Left ventricle myocardium inferior (tissue), 1 donor: ENCODE measurements at regions not wholly inside any gene's neighbourhood (a gene's known extent, or its start where the extent isn't known, plus 50 kb on each side); places are given as distances from the start of the nearest gene placed in this dataset.

Experiments
- DNase-seq: peaks from one replicate; pipeline ENCODE4 v3.0.0-alpha.2; 2020
- H3K27ac ChIP-seq: fragments of 200-600 bp; replicated peaks from 2 replicates; pipeline ENCODE4 v1.8.0; 2021
- H3K27me3 ChIP-seq: fragments of 200-600 bp; 2 replicates; pipeline ENCODE4 v1.8.0; 2021; ENCODE audit warnings: low read depth
- H3K36me3 ChIP-seq: fragments of 200-600 bp; 2 replicates; pipeline ENCODE4 v1.8.0; 2021
- H3K4me1 ChIP-seq: fragments of 200-600 bp; 2 replicates; pipeline ENCODE4 v1.8.0; 2021
- H3K4me3 ChIP-seq: fragments of 200-600 bp; 2 replicates; pipeline ENCODE4 v1.8.0; 2021; ENCODE audit warnings: mild to moderate bottlenecking, moderate library complexity
- H3K9me3 ChIP-seq: fragments of 200-600 bp; replicated peaks from 2 replicates; pipeline ENCODE4 v1.8.0; 2021
- CTCF ChIP-seq: fragments of 200-600 bp; IDR thresholded peaks from 2 replicates; pipeline ENCODE4 v1.8.0; 2021; ENCODE audit warnings: antibody characterized with exemption, mild to moderate bottlenecking, borderline replicate concordance
- intact Hi-C: fragments of 100-400 bp; cut with micrococcal nuclease; formaldehyde crosslinking; loops from one replicate; pipeline ENCODE4 v1.11.0; 2022
- donor health status: DM: no; HTN: yes; CAD: no; lungs with severe emphysema.

GRCh38 chr9:11374926-11375325 is 762.1 kb upstream of the PTPRD start:
- no peaks in the 10 kb centered on the region for H3K36me3 ChIP-seq
- DNase-seq = no peak
- no peaks in the 10 kb centered on the region for H3K27me3 ChIP-seq
- no peaks in the 10 kb centered on the region for H3K4me1 ChIP-seq
- intact Hi-C loops = no loop called here
- no peak for TF ChIP-seq CTCF
- no peak overlapping the region for H3K4me3 ChIP-seq
- H3K27ac ChIP-seq = no peak overlapping the region
- H3K9me3 ChIP-seq = peaks cover 2% of the 10 kb centered on the region

- DNase-seq = no peak
- peaks cover 93% of the 10 kb centered on the region for H3K9me3 ChIP-seq
- TF ChIP-seq CTCF = no peak
- intact Hi-C loops = no loop called here
- H3K4me1 ChIP-seq = no peaks in the 10 kb centered on the region
- H3K4me3 ChIP-seq = no peak overlapping the region
- H3K36me3 ChIP-seq = no peaks in the 10 kb centered on the region
- no peaks in the 10 kb centered on the region for H3K27me3 ChIP-seq
- H3K27ac ChIP-seq = no peak overlapping the region
These were observed 789.8 kb upstream of the PTPRD start for GRCh38 chr9:11402621-11403020.

GRCh38 chr9:11414241-11414640 is 801.4 kb upstream of the PTPRD start:
- Histone ChIP-seq H3K27ac (no peak overlapping the region), H3K4me3 (no peak overlapping the region), H3K9me3 (peaks cover 10% of the 10 kb centered on the region), H3K36me3 (no peaks in the 10 kb centered on the region), H3K4me1 (no peaks in the 10 kb centered on the region), H3K27me3 (no peaks in the 10 kb centered on the region)
- no peak for TF ChIP-seq CTCF
- intact Hi-C loops = no loop called here
- no peak for DNase-seq

DNA sequence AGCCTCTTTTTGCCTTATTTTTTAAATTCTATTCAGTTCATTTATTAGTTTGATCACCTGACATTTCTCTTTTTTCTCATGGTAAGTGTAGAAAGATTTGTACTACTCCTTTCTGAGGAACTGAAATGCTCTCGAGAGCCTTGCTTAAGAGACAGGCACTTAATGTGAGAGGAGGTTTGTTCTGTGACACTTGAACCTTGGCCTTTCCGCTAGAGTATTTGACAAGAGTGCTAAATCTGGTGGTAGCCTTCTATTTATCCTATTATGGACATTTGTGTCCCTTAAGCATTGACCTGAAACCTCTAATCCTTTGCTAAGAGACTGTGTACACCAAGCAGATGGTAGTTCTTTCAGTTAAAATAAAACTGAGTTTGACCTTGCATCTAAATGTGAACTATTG is 805.0 kb upstream of the PTPRD start:
- Histone ChIP-seq H3K27me3 (no peaks in the 10 kb centered on the region), H3K9me3 (peaks cover 5% of the 10 kb centered on the region), H3K4me3 (no peak overlapping the region), H3K27ac (no peak overlapping the region), H3K4me1 (no peaks in the 10 kb centered on the region), H3K36me3 (no peaks in the 10 kb centered on the region)
- DNase-seq = no peak
- TF ChIP-seq CTCF = no peak
- intact Hi-C loops = no loop called here

DNA sequence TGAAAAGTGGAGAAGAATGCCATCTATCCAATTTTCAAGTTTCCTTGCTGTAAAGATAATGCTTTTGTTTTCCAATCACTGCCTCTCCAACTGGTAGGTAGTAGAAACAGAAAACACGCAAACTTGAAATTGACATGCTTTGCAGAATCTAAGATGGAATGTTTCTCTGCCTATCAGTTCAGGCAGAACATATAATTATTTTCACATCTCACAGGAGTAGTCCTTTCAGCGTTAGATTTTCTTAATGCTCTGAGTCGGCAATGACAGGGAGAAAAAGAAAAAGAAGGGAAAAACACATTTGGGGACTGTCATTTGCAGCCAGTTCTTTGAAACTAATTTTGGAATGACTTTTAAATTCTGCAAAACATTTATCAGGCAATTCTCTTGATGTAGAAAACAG is 818.7 kb upstream of the PTPRD start:
- no peaks in the 10 kb centered on the region for H3K36me3 ChIP-seq
- H3K4me1 ChIP-seq = no peaks in the 10 kb centered on the region
- no peak overlapping the region for H3K4me3 ChIP-seq
- no peaks in the 10 kb centered on the region for H3K27me3 ChIP-seq
- DNase-seq = no peak
- no peak overlapping the region for H3K27ac ChIP-seq
- H3K9me3 ChIP-seq = no peaks in the 10 kb centered on the region
- no peak for TF ChIP-seq CTCF
- intact Hi-C loops = no loop called here

GRCh38 chr9:11432361-11432760 is 819.6 kb upstream of the PTPRD start:
- no peak for DNase-seq
- Histone ChIP-seq H3K36me3 (no peaks in the 10 kb centered on the region), H3K9me3 (no peaks in the 10 kb centered on the region), H3K4me1 (no peaks in the 10 kb centered on the region), H3K27ac (no peak overlapping the region), H3K27me3 (no peaks in the 10 kb centered on the region), H3K4me3 (no peak overlapping the region)
- intact Hi-C loops = no loop called here
- no peak for TF ChIP-seq CTCF
